ENCODE measurements at regions not wholly inside any gene's neighbourhood (a gene's known extent, or its start where the extent isn't known, plus 50 kb on each side); places are given as distances from the start of the nearest gene placed in this dataset.
"Not testable (repeated sequence)": the region's sequence is repeated elsewhere in the genome, so short reads cannot be mapped to it uniquely, and the experiment has no call there.

GRCh38 chr1:8127171-8127641 lies 101.1 kb upstream of the ERRFI1 start:
- Histone ChIP-seq H3K4me3 (ENCODE audit: low read depth, low read length) (no peak overlapping the region), H3K27me3 (replicated peaks) (no peaks in the 10 kb centered on the region), H3K36me3 (replicated peaks) (no peaks in the 10 kb centered on the region), H3K27ac (no peak overlapping the region)
- no peak for DNase-seq
- no peak for TF ChIP-seq CTCF (IDR thresholded peaks at IDR 0.05; ENCODE audit: low read depth, low read length, missing control alignments)
- in situ Hi-C loops (cut with HindIII; ENCODE audit: low pct_ligation_motif_present, low sequenced_read_pairs): no loop called here

- H3K27me3 ChIP-seq (replicated peaks): no peaks in the 10 kb centered on the region
- DNase-seq: peak; percentile 59
- no peak overlapping the region for H3K4me3 ChIP-seq (ENCODE audit: low read depth, low read length)
- no peak for TF ChIP-seq CTCF (IDR thresholded peaks at IDR 0.05; ENCODE audit: low read depth, low read length, missing control alignments)
- H3K36me3 ChIP-seq (replicated peaks): no peaks in the 10 kb centered on the region
- peak overlapping the region; percentile 86 for H3K27ac ChIP-seq
- in situ Hi-C loops (cut with HindIII; ENCODE audit: low pct_ligation_motif_present, low sequenced_read_pairs): loop anchor here (25.0 kb wide), 1 partner anchor 190 kb away; the partner anchor contains the start of gene SLC45A1
These were observed 96.6 kb upstream of the ERRFI1 start for GRCh38 chr1:8122477-8123407.

GRCh38 chr1:8122160-8122476 lies 96.0 kb upstream of the ERRFI1 start:
- DNase-seq: peak; percentile 89
- Histone ChIP-seq H3K4me3 (ENCODE audit: low read depth, low read length) (no peak overlapping the region), H3K27me3 (replicated peaks) (no peaks in the 10 kb centered on the region), H3K27ac (peak overlapping the region; percentile 86), H3K36me3 (replicated peaks) (no peaks in the 10 kb centered on the region)
- no peak for TF ChIP-seq CTCF (IDR thresholded peaks at IDR 0.05; ENCODE audit: low read depth, low read length, missing control alignments)
- in situ Hi-C loops (cut with HindIII; ENCODE audit: low pct_ligation_motif_present, low sequenced_read_pairs): loop anchor here (25.0 kb wide), 1 partner anchor 190 kb away; the partner anchor contains the start of gene SLC45A1

GRCh38 chr1:8121261-8122159 lies 95.4 kb upstream of the ERRFI1 start:
- no peak for TF ChIP-seq CTCF (IDR thresholded peaks at IDR 0.05; ENCODE audit: low read depth, low read length, missing control alignments)
- H3K27me3 ChIP-seq (replicated peaks): no peaks in the 10 kb centered on the region
- H3K36me3 ChIP-seq (replicated peaks): no peaks in the 10 kb centered on the region
- peak overlapping the region; percentile 86 for H3K27ac ChIP-seq
- in situ Hi-C loops (cut with HindIII; ENCODE audit: low pct_ligation_motif_present, low sequenced_read_pairs): loop anchor here (25.0 kb wide), 1 partner anchor 191 kb away; the partner anchor contains the start of gene SLC45A1
- DNase-seq: peak; percentile 71
- no peak overlapping the region for H3K4me3 ChIP-seq (ENCODE audit: low read depth, low read length)

GRCh38 chr1:8120693-8121260 lies 94.7 kb upstream of the ERRFI1 start:
- DNase-seq: no peak
- no peak for TF ChIP-seq CTCF (IDR thresholded peaks at IDR 0.05; ENCODE audit: low read depth, low read length, missing control alignments)
- H3K36me3 ChIP-seq (replicated peaks): no peaks in the 10 kb centered on the region
- H3K27me3 ChIP-seq (replicated peaks): no peaks in the 10 kb centered on the region
- in situ Hi-C loops (cut with HindIII; ENCODE audit: low pct_ligation_motif_present, low sequenced_read_pairs): loop anchor here (25.0 kb wide), 1 partner anchor 192 kb away; the partner anchor contains the start of gene SLC45A1
- H3K4me3 ChIP-seq (ENCODE audit: low read depth, low read length): no peak overlapping the region
- peak overlapping the region; percentile 86 for H3K27ac ChIP-seq

- H3K27me3 ChIP-seq (replicated peaks); H3K36me3 ChIP-seq (replicated peaks); DNase-seq; H3K27ac ChIP-seq; H3K4me3 ChIP-seq (ENCODE audit: low read depth, low read length): not testable (repeated sequence)
- in situ Hi-C loops (cut with HindIII; ENCODE audit: low pct_ligation_motif_present, low sequenced_read_pairs): loop anchor here (25.0 kb wide), 1 partner anchor 194 kb away; the partner anchor contains the start of gene SLC45A1
These were observed 92.6 kb upstream of the ERRFI1 start for GRCh38 chr1:8118736-8119135.
